Stimulated activated CD4-positive, alpha-beta T cell treated with anti-CD3 and anti-CD28 coated beads, Interleukin-12 subunit alpha, Interleukin-12 subunit beta, amount 100 ng/mL, for 24 hours (primary cell): ENCODE measurements at regions not wholly inside any gene's neighbourhood (a gene's known extent, or its start where the extent isn't known, plus 50 kb on each side); places are given as distances from the start of the nearest gene placed in this dataset.

Experiments
- DNase-seq, 2 experiments: peaks; one replicate each; pipeline ENCODE4 v3.0.0-alpha.2; 2020; ENCODE audit warnings: low read depth in 2 of 2

GRCh38 chr2:236949089-236949905 lies 136.4 kb upstream of the COPS8 start:
- DNase-seq = no peak

GRCh38 chr2:236951830-236952475 lies 133.7 kb upstream of the COPS8 start:
- no peak for DNase-seq

GRCh38 chr2:236954641-236955040 lies 131.0 kb upstream of the COPS8 start:
- no peak for DNase-seq

GRCh38 chr2:236955521-236956030 lies 130.1 kb upstream of the COPS8 start:
- DNase-seq = no peak

GRCh38 chr2:236956031-236956618 lies 129.6 kb upstream of the COPS8 start:
- no peak for DNase-seq

GRCh38 chr2:236956641-236957040 lies 129.0 kb upstream of the COPS8 start:
- no peak for DNase-seq

- no peak for DNase-seq
Measured at GRCh38 chr2:236959036-236959435, 126.7 kb upstream of the COPS8 start.

GRCh38 chr2:236959876-236960275 lies 125.8 kb upstream of the COPS8 start:
- no peak for DNase-seq

- no peak for DNase-seq
Measured at GRCh38 chr2:236960531-236960930, 125.2 kb upstream of the COPS8 start.

- DNase-seq = no peak
Measured at GRCh38 chr2:236962816-236963215, 122.9 kb upstream of the COPS8 start.

GRCh38 chr2:236963631-236964182 lies 122.0 kb upstream of the COPS8 start:
- DNase-seq = no peak

- no peak for DNase-seq
Measured at GRCh38 chr2:236964291-236964690, 121.4 kb upstream of the COPS8 start.

GRCh38 chr2:236965021-236965840 lies 120.5 kb upstream of the COPS8 start:
- DNase-seq = no peak

GRCh38 chr2:236965841-236966096 lies 119.9 kb upstream of the COPS8 start:
- no peak for DNase-seq

GRCh38 chr2:236967499-236967783 lies 118.2 kb upstream of the COPS8 start:
- no peak for DNase-seq

- no peak for DNase-seq
Measured at GRCh38 chr2:236968101-236968879, 117.4 kb upstream of the COPS8 start.

GRCh38 chr2:236968880-236969534 lies 116.7 kb upstream of the COPS8 start:
- no peak for DNase-seq

GRCh38 chr2:236969767-236970655 lies 115.7 kb upstream of the COPS8 start:
- DNase-seq = no peak

GRCh38 chr2:236970656-236971010 lies 115.1 kb upstream of the COPS8 start:
- DNase-seq = no peak
